ENCODE measurements at regions not wholly inside any gene's neighbourhood (a gene's known extent, or its start where the extent isn't known, plus 50 kb on each side); places are given as distances from the start of the nearest gene placed in this dataset.

DNA sequence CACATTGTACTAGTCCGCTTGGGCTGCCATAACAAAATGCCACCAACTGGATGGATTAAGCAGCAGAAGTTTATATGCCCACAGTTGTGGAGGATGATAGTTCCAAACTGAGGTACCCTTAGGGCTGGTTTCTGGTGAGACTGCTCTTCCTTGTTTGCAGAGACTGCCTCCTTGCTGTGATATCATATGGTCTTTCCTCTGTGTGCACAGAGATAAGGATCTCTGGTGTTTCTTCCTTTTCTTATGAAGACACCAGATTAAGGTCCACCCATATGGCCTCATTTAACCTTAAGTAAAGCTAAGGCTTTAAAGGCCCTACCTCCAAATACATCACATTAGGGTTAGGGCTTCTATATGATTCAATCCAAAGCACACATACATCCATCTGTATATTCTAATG is 738.2 kb upstream of the GCFC2 start:
- no peak for DNase-seq

DNA sequence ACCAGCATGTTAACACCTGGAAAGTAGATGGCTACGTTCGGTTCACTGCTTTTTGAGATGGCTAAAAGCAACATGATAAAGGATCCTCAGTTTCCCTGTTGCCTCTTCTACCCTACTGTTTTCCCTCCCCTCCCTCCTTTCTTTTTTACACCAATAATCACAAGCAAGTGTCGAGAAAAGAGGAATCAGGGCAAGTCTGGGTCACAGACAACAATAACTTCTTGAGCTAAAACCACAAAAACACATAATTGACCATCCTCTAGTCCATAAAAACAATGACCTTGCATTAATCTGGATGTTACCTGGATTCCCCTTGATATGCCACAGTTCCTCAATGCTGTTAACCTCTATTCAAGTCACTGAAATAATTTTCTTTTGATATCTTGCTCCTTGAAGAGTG is 736.6 kb upstream of the GCFC2 start:
- DNase-seq = no peak

DNA sequence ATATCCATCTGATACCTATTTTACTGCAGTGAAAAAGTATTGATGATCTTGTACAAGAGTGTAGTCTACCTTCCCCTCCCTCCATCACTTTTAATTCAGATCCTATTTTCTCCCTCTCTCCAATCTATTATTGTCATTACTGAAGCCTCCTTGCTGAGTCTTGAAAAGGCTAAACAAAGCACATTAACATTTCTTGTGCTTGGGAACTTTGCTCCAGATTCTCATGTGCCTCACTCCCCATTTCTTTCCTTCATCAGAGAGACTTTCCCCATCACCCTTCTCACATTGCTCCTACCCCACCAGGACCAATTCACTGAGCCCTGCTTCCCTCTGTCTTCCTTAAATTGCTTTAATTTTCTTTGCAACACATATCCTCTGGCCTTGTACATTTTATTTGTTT is 736.2 kb upstream of the GCFC2 start:
- no peak for DNase-seq

DNA sequence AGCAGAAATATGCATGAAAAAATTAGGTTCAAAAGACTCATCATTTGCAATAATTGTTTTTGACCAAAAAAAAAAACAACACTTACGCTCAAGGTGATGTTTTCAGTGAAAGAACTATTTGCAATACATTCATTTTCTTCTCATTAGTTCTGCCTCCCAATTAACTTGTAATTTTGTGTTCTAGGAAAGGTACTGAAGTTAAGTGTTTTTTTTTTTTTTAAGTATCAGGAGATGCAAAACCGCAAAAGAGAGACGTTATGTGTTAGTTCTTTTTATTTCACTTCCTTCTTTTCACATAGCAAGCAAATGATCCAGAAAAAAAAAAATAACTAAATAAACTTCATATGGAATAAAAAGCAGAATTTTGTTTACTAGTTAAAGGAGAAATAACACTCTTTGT is 735.2 kb upstream of the GCFC2 start:
- DNase-seq = no peak

DNA sequence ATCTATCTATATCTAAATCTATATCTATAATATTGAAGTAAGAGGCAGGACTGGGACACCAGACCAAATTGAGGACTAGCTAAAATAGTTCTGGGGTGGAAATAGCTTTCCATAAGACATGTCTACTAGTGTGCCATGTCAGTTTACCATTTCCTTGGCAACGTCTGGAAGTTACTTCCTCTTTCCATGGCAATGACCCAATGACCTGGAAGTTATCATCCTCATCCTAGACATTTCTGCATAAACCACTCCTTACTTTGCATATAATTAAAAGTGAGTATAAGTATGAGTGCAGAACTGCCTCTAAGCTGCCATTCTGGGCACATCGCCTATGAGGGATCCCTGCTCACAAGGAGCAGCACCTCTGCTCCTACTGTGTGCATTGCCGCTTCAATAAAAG is 734.0 kb upstream of the GCFC2 start:
- no peak for DNase-seq

DNA sequence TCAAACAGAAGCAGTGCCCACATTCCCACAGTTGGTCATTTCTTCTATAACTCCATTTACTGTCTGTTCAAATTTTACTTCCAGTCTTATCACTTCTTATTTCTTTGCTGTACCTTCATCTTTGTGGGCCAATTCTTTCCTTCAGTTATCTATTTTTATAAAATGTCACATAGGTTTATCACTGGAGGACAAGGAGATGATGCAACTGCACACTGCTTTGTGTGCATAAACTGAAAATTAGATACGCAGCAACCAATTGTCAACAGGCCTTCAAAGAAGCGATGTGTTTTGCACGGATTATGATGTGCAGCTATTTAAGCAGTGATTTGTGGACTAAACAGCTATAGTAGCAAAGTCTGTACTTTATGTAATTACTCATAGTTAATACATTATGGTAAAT is 726.8 kb upstream of the GCFC2 start:
- no peak for DNase-seq

DNA sequence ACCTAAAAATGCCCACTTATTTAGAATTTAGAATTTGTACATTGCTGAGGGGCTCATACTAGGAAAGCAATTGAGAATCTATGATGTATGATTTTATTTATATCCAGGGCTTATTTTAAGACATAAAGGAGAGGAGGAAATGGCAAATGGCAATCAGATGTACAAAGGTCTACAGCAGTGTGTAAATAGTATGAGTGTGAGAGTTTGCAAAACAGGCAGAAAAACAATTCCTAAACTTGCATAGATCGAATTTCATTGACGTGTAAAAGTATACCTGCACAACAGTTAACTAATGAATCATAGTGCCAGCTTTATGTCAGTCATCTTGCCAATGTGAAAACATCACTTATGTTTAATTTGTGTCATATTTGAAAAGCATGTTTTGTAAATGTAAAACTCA is 718.7 kb upstream of the GCFC2 start:
- DNase-seq = no peak

DNA sequence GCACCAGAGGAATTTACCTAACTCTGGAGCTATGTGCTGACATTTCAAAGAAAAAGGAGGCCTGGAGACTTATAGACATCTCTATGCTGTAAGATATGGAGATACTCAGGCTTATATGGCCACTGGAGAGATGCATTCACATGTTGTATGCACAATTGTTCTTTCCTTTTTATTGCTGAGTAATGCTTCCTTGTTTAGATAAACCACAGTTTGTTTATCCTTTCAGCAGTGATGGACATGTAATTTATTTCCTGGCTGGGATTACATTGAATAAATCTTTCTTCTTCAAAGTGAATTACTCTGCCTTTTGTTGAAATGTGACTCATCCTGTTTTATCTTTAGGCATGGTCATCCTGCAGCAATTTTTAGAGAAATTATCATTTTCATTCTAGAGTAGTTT is 716.7 kb upstream of the GCFC2 start:
- DNase-seq = no peak

DNA sequence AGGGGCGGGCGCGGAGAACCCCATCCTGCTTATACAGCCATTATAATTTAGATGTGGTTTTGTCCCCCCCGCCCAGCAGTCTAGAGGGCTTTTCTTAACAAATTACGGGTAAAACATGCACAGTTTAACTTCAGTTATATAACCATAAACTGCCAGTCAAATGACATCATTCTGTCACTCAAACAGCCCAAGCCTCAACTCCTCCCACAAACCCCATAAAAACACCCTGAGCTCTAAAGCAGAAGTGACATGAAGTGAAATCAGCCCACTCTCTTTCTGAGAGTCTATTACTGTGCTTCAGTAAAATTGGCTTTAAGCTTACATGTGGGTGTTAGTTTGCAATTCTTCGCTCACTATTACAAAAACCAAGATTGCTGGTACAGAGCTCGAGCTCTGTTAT is 705.1 kb upstream of the GCFC2 start:
- no peak for DNase-seq

DNA sequence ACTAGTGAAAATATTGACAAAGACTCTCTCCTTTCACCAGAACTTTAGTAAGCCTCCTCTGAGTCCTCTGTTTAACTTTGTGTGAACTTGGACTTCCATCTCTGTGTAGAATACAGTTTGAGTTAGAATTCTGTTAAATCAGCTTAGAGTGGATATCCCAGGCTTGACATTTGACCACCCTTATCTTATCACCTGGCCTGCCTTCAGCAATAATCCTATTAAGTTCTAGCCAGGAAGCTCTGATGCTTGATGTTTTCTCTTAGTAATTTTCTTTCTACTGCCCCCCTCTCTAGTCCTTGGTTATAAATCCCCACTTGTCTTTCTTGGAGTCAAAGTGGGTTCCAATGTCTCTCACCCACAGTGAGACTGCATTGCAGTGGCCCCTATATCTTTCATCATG is 702.7 kb upstream of the GCFC2 start:
- DNase-seq = no peak

DNA sequence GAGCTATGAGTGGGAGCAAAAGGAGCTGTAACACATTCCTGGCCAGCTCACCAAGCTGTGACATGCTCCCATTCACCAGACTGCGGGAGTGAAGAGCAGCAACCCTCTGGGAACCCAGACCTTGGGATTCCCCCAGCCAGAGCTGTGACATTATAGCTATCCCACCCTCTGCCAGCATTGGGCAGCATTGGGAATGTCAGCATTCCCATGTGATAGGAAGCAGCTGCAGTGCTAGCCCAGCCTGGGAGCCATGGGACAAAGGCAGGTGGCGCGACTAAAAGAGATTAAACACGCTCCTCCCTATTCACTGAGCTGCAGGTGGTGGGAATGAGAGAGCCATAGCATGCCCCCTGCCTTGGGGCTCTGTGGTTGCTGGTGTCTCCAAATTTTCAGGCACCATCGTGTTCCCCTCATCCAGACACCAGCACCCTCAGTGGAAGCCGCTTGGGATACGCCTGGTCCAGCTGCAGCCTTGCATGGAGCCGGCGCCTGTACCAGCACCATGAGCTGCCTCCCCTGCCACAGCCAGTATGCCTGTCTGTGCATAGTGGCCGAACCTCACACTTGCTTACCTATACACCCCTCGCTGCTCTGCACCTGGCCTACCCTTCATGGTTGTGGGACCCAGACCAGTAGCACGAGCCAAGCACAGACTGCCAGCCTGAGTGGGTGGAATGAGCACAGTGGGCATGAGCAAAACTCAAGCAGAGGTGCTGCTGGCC is 695.6 kb upstream of the GCFC2 start:
- no peak for DNase-seq

DNA sequence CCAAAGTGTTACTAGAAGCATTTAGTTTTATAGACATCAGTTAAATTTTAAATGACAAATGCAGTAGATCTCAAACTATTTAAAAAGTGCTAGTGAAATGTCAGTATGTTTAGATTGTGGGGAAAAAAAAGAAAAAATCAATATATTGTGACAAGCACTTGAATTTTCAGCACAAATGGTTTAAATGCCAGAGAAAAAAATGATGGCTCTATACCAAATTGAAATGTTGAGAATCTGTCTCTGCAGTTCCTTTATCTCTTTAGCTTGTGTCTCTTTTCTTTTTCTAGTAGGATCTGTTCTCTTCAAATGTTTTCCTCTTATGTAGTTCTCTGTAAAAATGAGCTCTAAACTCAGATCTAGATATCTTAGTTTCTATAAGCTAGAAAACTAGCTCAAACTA is 682.6 kb upstream of the GCFC2 start:
- DNase-seq = no peak

DNA sequence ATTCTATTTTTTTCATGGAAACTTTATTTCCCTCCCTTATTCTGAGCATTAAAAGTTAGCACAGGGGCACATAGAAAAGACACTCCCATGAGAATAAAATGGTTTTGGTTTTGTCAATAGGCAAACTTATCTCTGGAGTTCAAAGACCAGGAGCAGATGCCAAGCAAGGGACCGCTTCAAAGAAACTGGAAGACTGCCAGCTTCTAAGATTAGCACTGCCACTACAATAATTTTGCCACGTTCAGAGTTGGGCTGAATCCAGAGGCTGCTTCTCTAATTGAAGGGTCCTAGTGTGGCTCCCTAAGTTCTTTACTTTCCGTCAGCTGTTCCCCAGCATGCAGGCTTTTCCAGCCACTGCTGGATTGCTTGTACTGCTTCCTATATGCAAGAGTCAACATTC is 681.0 kb upstream of the GCFC2 start:
- no peak for DNase-seq

DNA sequence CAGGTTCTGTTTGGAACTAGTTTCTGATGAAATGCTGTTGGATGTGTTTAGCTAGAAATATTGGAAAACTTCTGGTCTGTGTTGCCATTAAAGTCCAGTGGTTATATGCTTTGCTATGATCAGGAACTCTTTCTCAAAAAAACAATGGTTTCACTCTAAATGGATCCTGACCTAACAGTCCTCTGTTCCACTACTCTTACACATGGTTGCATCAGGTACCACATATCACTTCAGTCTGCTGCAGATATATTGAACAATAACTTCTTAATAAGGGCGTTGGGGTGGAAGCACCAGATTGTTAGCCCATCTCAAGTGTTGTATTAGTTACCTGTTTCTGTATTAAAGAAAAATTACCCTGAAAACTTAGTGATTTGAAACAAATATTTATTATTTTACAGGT is 676.6 kb upstream of the GCFC2 start:
- no peak for DNase-seq

DNA sequence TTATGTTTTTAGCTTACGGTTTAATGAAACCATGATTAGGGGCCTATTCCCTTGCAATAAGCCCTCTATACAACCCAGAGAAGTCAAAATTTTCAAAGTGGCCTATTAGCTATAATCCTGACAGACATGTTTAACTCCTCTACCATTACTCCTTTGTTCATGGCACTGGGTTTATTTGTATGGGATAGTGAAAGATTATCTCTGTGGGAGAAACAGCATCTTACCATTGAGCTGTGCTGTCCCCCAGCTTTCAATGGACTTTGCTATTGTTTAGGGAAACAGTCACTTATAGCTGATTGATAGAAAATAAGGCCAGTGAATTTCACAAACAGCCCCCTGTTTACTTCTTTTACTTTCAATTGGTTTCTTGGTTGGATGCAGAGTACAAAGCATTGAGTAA is 675.2 kb upstream of the GCFC2 start:
- DNase-seq = no peak

DNA sequence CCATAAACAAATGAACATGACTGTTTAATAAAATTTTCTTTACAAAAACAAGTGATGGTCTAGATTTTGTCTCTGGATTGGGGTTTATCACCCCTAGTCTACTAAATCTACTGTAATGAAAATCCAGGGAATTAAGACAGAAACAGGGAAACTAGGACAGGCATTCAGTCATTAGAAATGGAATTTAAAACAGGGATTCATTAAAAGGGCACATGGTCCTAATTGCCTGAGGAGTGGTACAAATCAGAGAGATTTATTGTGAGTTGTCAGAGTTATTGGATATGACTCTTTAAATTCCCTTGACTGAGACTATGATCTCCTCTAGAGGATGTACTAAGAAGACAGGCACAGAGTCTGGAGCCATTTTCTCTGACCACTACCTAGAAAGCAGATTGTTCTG is 670.9 kb upstream of the GCFC2 start:
- no peak for DNase-seq

DNA sequence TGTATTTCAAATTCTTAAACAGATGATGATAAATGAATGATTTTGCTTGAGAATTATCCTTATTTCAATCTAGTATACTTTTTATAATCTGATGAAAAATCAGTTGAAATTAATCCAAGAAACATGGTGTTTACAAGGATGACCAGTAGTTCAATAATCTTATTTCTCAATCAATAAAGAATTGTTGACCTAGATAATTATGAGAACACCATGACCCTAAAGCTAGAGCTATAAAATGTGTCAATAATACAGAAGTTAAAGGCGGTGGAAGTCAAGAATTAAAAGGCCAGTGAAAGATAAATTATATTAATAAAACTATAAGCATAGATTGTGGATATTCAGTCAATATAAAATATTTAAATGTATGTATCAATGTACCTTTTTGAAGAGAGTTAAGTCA is 667.4 kb upstream of the GCFC2 start:
- no peak for DNase-seq

DNA sequence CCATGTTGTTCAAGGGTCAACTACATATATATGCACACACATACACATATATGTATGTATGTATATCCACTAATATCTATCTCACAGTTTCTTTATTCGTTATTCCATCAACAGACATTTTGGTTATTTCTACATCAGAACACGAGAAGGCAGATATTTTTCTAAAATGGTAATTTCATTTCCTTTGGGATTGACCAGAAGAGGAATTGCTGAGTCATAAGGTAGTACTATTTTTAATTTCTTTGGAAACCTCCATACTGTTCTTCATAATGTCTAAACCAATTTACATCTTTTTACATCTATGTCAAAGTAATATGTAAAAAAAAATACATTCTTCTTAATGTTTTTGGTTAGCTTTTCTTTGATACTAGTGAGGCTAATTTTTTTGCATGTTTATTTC is 630.7 kb upstream of the GCFC2 start:
- DNase-seq = no peak

DNA sequence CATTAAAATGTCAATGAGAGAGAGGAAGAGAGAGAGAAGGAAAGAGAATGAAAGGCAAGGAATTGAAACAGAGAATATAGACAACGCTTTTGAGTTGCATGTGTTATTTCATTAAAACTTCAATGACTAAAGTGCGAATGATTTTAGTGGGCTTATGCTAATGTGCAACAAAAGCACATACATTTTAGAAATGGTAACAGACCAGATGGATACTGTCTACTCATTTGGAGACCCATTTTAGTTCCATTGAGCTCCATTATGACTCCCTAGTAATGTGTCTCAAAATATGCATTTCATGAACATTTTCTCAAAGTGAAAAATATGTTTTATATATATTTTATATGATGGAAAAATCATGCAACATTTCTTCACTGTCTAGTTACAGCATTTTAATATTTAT is 622.2 kb upstream of the GCFC2 start:
- DNase-seq = no peak

DNA sequence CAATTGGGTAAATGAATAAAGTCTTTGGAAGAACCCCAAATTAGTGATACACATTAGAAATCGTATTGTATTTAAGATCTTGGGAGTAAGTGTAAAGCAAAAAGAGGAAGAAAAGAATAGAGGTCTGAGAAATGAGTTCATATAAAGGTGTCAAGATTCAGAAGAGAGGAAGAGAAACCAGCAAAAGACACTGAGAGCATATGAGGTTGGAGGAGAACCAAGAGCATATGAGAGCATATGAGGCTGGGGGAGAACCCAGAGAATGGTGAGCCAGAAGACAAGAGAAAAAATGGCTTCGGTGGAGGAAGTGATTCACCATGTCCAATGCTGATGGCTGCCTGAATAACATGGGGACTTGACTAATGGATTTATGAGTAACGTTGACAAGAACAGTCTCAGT is 620.1 kb upstream of the GCFC2 start:
- no peak for DNase-seq

DNA sequence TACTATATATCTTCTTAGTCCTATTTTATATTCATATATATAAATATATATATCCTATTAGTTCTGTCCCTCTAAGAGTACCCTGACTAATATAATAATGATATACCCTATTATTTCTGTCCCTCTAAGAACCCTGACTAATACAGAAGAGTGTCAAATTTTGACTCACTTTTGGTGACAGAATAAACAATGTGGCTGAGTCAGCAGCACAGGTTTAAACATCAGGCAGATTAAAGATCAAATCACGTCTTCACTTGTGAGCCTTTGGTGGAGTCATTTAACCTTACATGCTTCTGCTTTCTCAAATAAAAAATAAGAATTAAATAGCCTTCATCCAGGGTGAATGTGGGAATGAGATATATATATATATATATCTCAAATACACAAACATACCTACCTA is 615.9 kb upstream of the GCFC2 start:
- no peak for DNase-seq

DNA sequence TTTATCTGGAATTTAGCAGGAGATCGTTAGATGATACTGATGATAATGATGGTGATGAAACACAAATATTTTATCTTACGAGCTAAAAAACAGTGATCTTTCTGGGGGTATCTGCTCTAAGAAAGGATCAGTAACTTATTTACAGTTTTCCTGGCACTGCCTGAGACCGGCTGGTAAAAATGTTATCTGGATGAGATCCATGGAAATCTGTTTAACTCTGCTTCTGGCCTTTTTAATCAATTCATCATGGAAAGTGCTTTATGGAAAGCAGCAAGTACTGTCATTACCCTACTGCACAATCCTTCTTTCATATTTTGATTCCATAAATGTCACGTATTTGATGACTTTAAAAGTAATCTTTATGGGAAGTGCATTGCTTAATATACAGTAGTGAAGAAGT is 612.7 kb upstream of the GCFC2 start:
- no peak for DNase-seq

DNA sequence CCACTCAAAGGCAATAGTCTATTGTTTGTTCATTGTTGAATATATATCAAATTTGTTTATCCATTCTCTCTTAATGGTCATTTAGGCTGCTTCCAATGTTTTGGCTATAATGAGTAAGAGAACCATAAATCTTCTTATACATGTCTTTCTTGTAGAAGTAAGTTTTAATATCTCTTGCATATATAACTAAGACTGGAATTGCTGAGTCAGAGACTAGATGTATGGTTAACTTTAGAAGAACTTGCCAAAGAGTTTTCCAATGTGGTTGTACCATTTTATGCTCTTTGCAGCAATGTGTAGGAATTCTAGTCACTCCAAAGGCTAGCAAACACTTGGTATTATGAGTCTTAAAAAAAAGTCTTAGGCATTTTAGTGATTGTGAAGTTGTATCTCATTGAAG is 610.0 kb upstream of the GCFC2 start:
- DNase-seq = no peak

DNA sequence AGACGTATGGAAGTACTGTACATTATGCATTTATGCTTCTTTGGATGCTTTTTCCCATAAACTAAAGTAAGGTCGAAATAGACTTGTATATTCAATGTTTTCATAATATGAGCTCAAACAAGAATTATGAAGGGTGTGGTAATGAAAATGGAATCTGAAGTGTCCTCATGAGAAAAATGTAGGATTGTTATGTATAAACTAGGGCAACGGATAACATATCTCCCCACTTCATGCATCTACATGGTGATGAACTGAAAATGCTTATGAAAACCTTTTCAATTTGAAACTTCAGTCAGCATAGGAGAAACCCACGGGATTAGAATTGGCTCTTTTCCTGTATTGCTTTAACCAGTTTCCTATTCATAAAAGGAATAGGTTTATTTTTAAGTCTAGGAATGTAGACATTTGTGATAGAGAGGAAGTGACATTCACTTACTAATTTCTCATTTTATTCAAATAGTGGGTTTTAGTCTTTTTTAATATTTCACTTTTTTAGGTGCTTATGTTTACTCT is 608.2 kb upstream of the GCFC2 start:
- no peak for DNase-seq

DNA sequence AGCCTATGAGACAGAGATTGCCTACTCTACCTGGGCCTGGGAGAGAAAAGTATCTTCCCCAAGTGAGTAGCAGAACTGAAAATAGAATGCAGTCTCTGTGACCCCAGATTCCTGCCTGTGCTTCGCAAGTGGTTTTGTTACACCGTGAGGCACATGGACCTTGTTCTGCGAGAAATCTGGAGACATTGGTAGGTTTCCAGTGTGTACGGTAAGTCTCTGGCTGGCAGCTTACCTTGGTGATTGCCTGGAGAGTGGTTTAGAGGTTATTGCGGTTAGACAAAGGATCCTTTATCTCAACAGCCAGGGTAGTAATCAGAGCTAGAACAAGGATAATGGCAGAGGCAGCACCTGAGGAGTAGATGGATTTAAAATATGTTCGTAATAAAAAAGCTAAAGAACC is 606.0 kb upstream of the GCFC2 start:
- no peak for DNase-seq

Measured in activated CD4-positive, alpha-beta T cell treated with anti-CD3 and anti-CD28 coated beads, Interleukin-2, Interleukin-6, amounts not matched to agents 100 ng/mL and 50 ng/mL, durations not matched to agents 16 hours and 8 hours (primary cell).